Renal cortical epithelial cell (primary cell): ENCODE measurements at regions not wholly inside any gene's neighbourhood (a gene's known extent, or its start where the extent isn't known, plus 50 kb on each side); places are given as distances from the start of the nearest gene placed in this dataset.
"Not testable (repeated sequence)": the region's sequence is repeated elsewhere in the genome, so short reads cannot be mapped to it uniquely, and the experiment has no call there.

Experiments
- DNase-seq: peaks from one replicate; pipeline ENCODE4 v3.0.0-alpha.2; 2011; ENCODE audit warnings: low read depth

DNA sequence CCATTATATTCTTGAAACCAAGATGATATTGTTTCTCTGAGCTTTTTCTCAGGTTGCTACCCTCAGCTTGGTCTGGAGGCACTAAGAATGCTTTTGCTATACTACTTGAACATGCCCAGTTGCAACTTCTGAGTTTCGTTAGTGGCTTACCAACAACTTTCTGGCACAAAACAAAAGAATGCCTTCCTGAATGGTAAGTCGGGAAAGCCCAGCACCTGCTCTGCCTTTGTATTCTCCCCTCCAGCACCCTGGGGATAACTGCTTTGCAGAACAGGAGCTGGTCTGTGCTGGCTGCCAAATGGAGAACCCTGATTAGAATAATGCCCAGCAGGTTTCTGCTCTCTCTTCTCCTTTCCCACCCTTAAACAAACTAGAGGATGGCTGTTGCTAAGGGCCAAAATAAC lies 149.3 kb downstream of the TGFB2 start:
- peak; percentile 54 for DNase-seq

GRCh38 chr1:218495931-218496330 lies 150.8 kb downstream of the TGFB2 start:
- no peak for DNase-seq

- peak; percentile 100 for DNase-seq
Measured at GRCh38 chr1:218496561-218496960, 151.4 kb downstream of the TGFB2 start.

DNA sequence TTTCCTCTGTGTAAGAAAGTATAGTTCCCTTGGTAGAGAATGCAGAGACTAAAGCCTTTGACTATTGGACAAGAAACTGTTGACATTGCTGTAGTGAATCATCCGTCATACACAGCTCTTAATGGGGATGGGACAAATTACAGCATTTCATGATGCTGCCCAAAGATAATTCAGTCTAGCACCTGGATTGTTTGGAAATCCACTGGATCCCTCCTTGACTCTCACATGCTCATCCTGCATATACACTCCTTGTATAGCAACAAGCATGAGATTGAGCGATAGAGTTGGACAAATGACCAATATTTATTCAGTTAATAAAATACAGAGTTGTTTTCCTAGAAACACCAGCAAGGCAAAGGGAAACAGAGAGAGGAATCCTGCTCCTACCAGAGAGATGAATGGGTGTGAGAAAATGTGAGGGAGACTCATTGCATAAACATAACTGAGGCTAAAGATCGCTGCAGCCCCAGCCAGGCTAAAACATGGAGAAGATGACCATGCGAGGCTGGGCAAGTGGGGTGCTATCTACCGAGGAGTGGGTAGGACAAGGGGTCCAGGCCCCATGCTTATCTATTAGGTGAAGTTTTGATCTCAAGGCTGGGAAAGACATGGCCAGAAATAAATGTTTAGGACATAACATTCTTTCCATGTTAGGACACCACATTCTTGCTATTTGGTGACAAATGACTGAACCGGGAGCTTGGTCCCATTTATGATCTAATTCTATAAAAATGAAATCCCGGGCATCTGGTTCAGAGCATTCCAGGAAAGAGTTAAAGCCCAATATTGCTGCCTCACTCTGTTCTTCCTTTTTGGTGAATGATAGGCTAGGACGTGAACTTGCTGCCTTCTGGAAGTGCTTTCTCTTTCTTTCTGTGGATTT lies 153.2 kb downstream of the TGFB2 start:
- DNase-seq, result peak; percentile 68

GRCh38 chr1:218499011-218499691 lies 154.0 kb downstream of the TGFB2 start:
- peak; percentile 78 for DNase-seq

DNA sequence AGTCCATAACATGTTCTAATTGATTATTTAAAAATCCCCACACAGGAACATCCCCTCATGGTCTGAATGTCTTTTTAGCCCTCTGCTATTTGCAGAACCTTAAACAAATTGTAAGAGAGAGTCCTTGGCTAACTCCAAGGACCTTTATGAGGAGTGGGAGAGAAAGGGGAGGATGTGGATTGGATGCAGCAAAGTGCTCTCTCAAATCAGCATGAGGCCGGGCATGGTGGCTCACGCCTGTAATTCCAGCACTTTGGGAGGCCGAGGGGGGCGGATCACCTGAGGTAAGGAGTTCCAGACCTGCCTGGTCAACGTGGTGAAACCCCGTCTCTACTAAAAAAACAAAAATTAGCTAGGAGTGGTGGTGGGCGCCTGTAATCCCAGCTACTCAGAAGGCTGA lies 154.8 kb downstream of the TGFB2 start:
- no peak for DNase-seq

DNA sequence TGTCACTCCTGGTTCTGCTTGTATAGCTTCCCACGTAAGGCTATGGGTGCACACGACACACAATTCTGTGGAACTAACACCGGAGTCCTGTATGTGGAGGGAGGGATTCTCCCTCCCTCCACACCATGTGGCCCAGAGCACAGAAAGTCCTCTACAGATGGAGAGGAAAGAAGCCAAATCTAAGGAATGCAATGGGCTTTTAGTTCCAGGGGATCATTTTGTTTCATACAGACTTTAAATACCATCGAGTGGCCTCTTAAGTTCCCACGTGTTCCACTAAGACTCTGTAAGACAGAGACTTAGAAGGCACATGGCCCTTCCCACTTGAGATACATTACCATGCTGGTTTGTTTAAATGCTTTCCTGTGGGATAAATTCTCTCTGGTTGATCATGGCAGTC lies 156.0 kb downstream of the TGFB2 start:
- DNase-seq, result no peak

GRCh38 chr1:218502383-218502782 lies 157.2 kb downstream of the TGFB2 start:
- no peak for DNase-seq

- no peak for DNase-seq
Measured at GRCh38 chr1:218503102-218503501, 158.0 kb downstream of the TGFB2 start.

DNA sequence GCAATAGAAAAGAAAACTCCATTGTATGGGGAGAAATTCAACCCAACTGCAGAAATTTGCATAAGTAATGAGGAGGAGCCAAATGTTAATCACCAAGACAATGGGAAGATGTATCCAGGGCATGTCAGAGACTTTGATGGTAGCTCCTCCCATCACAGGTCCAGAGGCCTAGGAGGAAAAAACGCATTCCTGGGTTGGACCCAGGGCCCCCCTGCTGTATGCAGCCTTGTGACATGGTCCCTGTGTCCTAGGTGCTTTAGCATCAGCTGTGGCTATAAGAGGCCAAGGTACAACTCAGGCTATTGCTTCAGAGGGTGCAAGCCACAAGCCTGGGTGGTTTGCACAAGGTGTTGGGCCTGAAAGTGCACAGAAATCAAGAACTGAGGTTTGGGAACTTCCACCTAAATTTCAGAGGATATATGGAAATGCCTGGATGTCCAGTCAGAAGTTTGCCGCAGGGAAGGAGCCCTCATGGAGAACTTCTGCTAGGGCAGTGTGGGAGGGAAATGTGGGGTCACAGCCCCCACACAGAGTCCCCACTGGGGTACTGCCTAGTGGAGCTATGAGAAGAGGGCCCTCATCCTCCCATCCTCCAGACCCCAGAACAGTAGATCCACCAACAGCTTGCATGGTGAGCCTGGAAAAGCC lies 162.3 kb downstream of the TGFB2 start:
- DNase-seq, result no peak

DNA sequence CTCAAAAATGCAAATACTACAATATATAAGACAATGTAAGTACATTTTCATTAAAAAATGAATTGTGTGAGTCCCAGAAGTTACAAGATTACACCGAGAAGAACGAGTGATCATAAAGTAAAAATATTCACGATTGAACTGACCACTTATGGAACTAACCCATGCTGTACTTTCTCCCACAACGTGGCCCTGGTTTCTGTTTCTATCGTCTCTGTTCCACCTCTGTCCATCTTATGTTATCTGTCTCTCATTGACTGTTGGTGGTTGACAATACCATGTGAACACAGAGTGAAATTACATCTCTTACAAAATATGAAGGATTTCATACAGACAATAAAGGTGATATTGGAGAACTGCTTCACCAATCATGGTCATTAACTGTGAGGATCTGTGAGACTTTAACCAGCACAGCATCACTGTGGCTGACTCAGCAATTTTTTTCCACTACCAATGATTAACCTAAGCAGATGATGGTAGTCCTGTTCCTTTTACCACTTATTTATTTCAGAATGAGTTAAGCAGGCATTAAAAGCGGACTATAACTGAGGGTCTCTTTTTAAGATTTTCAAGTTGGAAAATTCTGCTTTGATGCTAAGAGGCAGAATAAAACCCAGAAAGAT lies 165.1 kb downstream of the TGFB2 start:
- DNase-seq, result peak; percentile 76

- no peak for DNase-seq
Measured at GRCh38 chr1:218513328-218513727, 168.2 kb downstream of the TGFB2 start.

GRCh38 chr1:218514689-218515088 lies 169.6 kb downstream of the TGFB2 start:
- no peak for DNase-seq

DNA sequence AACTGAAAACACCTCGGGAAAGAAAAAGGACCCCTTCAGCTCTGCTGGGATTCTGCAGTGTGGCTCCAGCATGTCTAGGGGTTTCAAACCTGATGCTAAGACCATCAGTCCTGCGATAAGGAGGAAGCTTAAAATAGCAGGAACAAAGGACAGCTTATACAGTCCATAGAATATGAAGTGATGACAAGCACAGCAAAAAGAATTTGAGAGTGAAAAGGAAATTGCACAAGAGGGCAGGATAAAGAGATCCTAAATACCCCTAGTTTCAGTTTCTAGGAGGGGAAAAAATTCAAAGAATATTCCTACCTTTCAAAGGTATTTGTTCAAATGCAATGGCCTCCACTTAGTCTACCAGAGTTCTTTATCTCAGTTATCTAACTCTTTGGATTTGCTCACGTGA lies 171.4 kb downstream of the TGFB2 start:
- DNase-seq, result no peak

GRCh38 chr1:218517459-218517858 lies 172.3 kb downstream of the TGFB2 start:
- no peak for DNase-seq

- no peak for DNase-seq
Measured at GRCh38 chr1:218518216-218518740, 173.1 kb downstream of the TGFB2 start.

DNA sequence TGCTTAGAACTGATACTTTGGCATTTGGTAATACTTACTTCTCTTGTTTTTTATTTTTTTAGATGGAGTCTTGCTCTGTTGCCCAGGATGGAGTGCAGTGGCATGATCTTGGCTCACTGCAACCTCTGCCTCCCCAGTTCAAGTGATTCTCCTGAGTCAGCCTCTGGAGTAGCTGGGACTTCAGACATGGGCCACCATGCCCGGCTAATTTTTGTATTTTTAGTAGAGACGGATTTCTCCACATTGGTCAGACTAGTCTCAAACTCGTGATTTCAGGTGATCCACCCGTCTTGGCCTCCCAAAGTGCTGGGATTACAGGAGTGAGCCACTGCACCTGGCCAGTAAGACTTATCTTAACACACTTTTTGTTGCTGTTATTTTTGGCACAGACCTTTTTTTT lies 175.5 kb downstream of the TGFB2 start:
- DNase-seq, result not testable (repeated sequence)

DNA sequence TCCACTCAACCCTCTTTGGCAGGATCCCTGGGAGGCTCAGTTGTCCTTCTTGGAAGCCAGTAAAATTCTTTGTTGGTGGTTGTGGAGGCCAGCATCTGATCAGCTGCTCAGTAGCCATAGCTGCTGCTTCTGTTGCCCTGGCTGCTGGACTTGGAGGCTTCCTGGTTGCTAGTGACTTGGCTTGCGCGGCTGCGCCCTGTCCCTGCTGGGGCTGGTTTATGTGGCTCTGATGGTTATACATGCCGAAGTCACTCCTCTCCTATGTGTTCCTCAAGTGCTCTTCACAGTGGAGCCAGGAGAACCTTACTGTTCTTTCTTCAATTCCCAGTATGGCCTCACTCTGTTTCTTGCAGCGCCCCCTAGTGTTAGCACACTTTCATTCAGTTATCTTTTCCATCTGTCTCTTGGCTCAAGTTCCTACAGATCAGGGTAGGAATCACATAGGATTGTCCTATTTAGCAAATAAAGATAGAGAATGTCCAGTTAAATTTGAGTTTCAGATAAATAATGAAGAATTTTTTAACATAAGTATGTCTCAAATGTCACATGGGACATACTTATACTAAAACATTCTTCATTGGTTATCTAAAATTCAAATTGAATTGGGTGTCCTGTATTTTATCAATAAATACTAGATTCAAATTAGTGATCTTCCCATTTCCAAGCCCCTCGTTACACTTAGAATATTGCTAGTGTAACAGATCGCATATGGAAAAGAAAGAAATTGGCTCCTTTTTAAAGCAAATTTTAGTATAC lies 176.5 kb downstream of the TGFB2 start:
- DNase-seq, result peak; percentile 40

DNA sequence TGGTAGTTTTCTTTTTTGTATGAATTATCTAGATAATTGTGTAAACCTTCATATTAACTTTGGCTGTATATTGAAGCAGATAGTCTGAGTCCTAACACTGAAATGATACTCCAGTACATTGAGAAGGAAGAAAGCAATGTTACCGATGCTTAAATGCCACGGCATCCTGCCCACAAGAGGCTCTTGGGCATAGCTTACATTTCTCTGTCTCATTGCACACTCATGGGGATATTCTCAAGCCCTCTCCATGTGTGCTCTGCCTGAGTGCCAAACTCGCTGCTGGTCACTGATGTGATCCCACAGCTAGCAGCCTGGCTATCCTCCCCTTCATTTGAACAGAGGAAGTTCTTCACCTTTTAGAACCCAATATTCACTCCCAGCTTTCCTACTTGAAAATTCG lies 179.4 kb downstream of the TGFB2 start:
- no peak for DNase-seq

- DNase-seq, result no peak
Measured at GRCh38 chr1:218525031-218525430, 179.9 kb downstream of the TGFB2 start.

DNA sequence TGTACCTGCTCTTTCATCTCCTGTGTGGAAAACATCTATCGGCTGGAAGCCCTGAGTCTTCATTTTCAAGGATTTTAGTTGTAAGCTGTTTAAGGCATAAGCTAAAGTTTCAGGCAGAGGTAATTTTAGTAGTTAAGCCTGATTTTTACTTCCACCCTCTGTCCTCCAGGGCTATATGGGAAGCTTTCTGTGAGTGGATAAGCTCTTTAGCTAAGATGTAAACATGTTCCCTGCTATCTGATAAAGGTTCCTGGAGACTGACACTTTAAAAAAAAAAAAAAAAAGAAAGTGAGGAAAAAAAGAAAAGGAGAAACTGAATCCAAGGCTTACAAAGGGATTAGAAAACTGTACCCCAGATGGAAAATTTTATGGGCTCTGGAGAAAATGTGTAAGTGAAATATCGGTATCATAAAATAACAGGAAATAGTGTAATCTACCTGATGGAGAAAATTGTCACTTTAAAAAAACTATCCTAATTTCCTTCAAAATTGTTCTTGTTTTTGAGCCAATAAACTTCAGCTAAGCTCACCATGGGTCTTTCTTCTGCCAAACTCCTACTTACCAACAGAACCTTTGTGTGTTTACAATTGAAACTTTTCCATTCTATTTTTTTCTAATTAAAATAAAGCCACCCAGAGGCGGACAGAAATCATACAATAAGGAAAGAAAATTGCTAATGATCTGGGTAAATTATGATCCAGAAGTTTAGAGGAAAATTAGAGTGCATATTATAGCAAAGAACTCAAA lies 180.5 kb downstream of the TGFB2 start:
- no peak for DNase-seq
